SK-N-SH (cell line): ENCODE measurements at regions not wholly inside any gene's neighbourhood (a gene's known extent, or its start where the extent isn't known, plus 50 kb on each side); places are given as distances from the start of the nearest gene placed in this dataset.

Experiments used
- CTCF ChIA-PET: fragments of 300-600, 350-600 bp; formaldehyde crosslinking; extraction: SDS; loops from one replicate; lab custom pipeline; 2021; lab: Yijun Ruan, JAX
- POLR2A ChIA-PET: fragments of 350-600 bp; sonication (Branson Sonifier 250); formaldehyde crosslinking; extraction: SDS; loops from one replicate; lab custom pipeline; 2020; ENCODE audit warnings: antibody characterized with exemption, inconsistent platforms; lab: Yijun Ruan, JAX
- DNase-seq: peaks from one replicate; pipeline ENCODE4 v3.0.0; 2012
- H2AFZ ChIP-seq: fragments of 200-600 bp; sonication (generic); 2 replicates; pipeline ENCODE4 v1.8.1; 2016; ENCODE audit warnings: antibody characterized with exemption, mild to moderate bottlenecking, low read depth
- H3F3A ChIP-seq: fragments of 200-600 bp; sonication (generic); replicated peaks from 2 replicates; pipeline ENCODE3; 2016; ENCODE audit warnings: antibody characterized with exemption, mild to moderate bottlenecking; ENCODE audit not compliant: insufficient read depth
- H3K27ac ChIP-seq, 2 experiments: fragments of 200-500 bp in 1 of 2; fragments of 200-600 bp in 1 of 2; sonication (Bioruptor generic) in 1 of 2; sonication (generic), shearing (Covaris generic) in 1 of 2; 2 replicates each; pipeline versions ENCODE4 v1.5.1 to v1.6.1; 2014 to 2016; ENCODE audit warnings: low read depth in 2 of 2, inconsistent platforms in 1 of 2, low read length in 1 of 2, mild to moderate bottlenecking in 1 of 2, mixed read lengths in 1 of 2
- H3K27me3 ChIP-seq: fragments of 200-600 bp; sonication (generic), shearing (Covaris generic); 2 replicates; pipeline ENCODE4 v1.6.1; 2016; ENCODE audit warnings: mixed run types; ENCODE audit not compliant: insufficient read depth
- H3K36me3 ChIP-seq, 2 experiments: fragments of 200-500 bp in 1 of 2; fragments of 200-600 bp in 1 of 2; sonication (Bioruptor generic) in 1 of 2; sonication (generic) in 1 of 2; replicated peaks in 1 of 2; 2 replicates each; pipeline versions ENCODE3 to v1.5.1; 2014 to 2016; ENCODE audit warnings: low read length in 1 of 2, mild to moderate bottlenecking in 1 of 2; ENCODE audit not compliant: insufficient read depth in 2 of 2, control insufficient read depth in 1 of 2
- H3K4me1 ChIP-seq, 2 experiments: fragments of 200-500 bp in 1 of 2; fragments of 200-600 bp in 1 of 2; sonication (Bioruptor generic) in 1 of 2; sonication (generic), shearing (Covaris generic) in 1 of 2; 2 replicates each; pipeline versions ENCODE4 v1.5.1 to v1.6.1; 2014 to 2016; ENCODE audit warnings: low read depth in 1 of 2, low read length in 1 of 2, mixed run types in 1 of 2; ENCODE audit not compliant: insufficient read depth in 2 of 2, control insufficient read depth in 1 of 2
- H3K4me2 ChIP-seq: fragments of 200-600 bp; sonication (generic), shearing (Covaris generic); 2 replicates; pipeline ENCODE4 v1.6.1; 2017; ENCODE audit warnings: mixed run types
- H3K4me3 ChIP-seq, 2 experiments: fragments of 200-500 bp in 1 of 2; fragments of 200-600 bp in 1 of 2; sonication (Bioruptor generic) in 1 of 2; sonication (generic), shearing (Covaris generic) in 1 of 2; 2 replicates each; pipeline versions ENCODE4 v1.5.1 to v1.8.1; 2014 to 2016; ENCODE audit warnings: low read depth in 2 of 2, inconsistent platforms in 1 of 2, low read length in 1 of 2, mild to moderate bottlenecking in 1 of 2, mixed read lengths in 1 of 2, moderate library complexity in 1 of 2
- H3K79me2 ChIP-seq: fragments of 200-600 bp; sonication (generic); 2 replicates; pipeline ENCODE4 v1.8.1; 2017; ENCODE audit warnings: mild to moderate bottlenecking; ENCODE audit not compliant: insufficient read depth
- H3K9ac ChIP-seq: fragments of 200-600 bp; sonication (generic); 2 replicates; pipeline ENCODE4 v1.6.1; 2017; ENCODE audit warnings: mixed run types
- H3K9me2 ChIP-seq: fragments of 200-600 bp; sonication (generic); 2 replicates; pipeline ENCODE4 v1.6.1; 2017; ENCODE audit warnings: mixed run types
- H3K9me3 ChIP-seq: fragments of 200-600 bp; sonication (generic); 2 replicates; pipeline ENCODE4 v1.6.1; 2017; ENCODE audit warnings: mixed run types, mild to moderate bottlenecking, moderate library complexity
- H4K20me1 ChIP-seq: fragments of 200-600 bp; sonication (generic); 2 replicates; pipeline ENCODE4 v1.6.1; 2017; ENCODE audit warnings: mild to moderate bottlenecking, mixed run types; ENCODE audit not compliant: insufficient read depth
- CHD2 ChIP-seq: fragments of 150-350 bp; IDR thresholded peaks from 2 replicates; pipeline ENCODE4 v1.6.1; 2018; ENCODE audit warnings: low read length; ENCODE audit not compliant: partially characterized antibody
- EP300 ChIP-seq, 2 experiments: IDR thresholded peaks; 2 replicates each; pipeline versions ENCODE4 v1.4.0 to v1.6.1; 2012; ENCODE audit warnings: borderline replicate concordance in 1 of 2, low read depth in 1 of 2, low read length in 1 of 2
- FOXJ3 ChIP-seq: sonication (generic); formaldehyde crosslinking; IDR thresholded peaks from 2 replicates; pipeline ENCODE4 v1.5.1; 2020; ENCODE audit warnings: mild to moderate bottlenecking, missing genetic modification reagents
- GABPA ChIP-seq: IDR thresholded peaks from 2 replicates; pipeline ENCODE4 v1.4.0; 2012; ENCODE audit warnings: low read depth, mild to moderate bottlenecking
- GATA2 ChIP-seq: sonication (generic); formaldehyde crosslinking; IDR thresholded peaks from 2 replicates; pipeline ENCODE4 v1.5.0; 2020; ENCODE audit warnings: mild to moderate bottlenecking, missing genetic modification reagents
- JUND ChIP-seq: IDR thresholded peaks from 2 replicates; pipeline ENCODE4 v1.4.0; 2012
- MEF2A ChIP-seq: IDR thresholded peaks from 2 replicates; pipeline ENCODE4 v1.4.0; 2012; ENCODE audit warnings: low read depth, borderline replicate concordance
- MXI1 ChIP-seq: IDR thresholded peaks from 2 replicates; pipeline ENCODE4 v1.6.1; 2012; ENCODE audit warnings: mild to moderate bottlenecking, low read depth, low read length, improper control_type of control experiment
- NRF1 ChIP-seq: IDR thresholded peaks from 2 replicates; pipeline ENCODE4 v1.6.1; 2012; ENCODE audit warnings: low read depth, mild to moderate bottlenecking, low read length
- POLR2AphosphoS5 ChIP-seq: IDR thresholded peaks from 2 replicates; pipeline ENCODE4 v1.6.1; 2012; ENCODE audit warnings: low read depth, low read length
- RFX5 ChIP-seq: IDR thresholded peaks from 2 replicates; pipeline ENCODE4 v1.6.1; 2012; ENCODE audit warnings: mild to moderate bottlenecking, improper control_type of control experiment, low read length
- SMC3 ChIP-seq: IDR thresholded peaks from 2 replicates; pipeline ENCODE4 v1.6.1; 2012; ENCODE audit warnings: low read depth, low read length, improper control_type of control experiment
- TCF12 ChIP-seq: IDR thresholded peaks from 2 replicates; pipeline ENCODE4 v1.4.0; 2012
- TEAD4 ChIP-seq: IDR thresholded peaks from 2 replicates; pipeline ENCODE4 v1.4.0; 2012; ENCODE audit warnings: mild to moderate bottlenecking, borderline replicate concordance; ENCODE audit not compliant: insufficient read depth
- WGBS: methylation state at CpG from one replicate; pipeline ENCODE4 v1.1.6; 2017; ENCODE audit warnings: low lambda C conversion rate; 5-methylcytosine and 5-hydroxymethylcytosine counted together
- TF ChIP-seq, protein P1 (sequence below): IDR thresholded peaks from 2 replicates; pipeline ENCODE4 v1.6.1; 2012; ENCODE audit warnings: mild to moderate bottlenecking, low read depth, low read length, moderate library complexity
- TF ChIP-seq, protein P2 (sequence below): IDR thresholded peaks from 2 replicates; pipeline ENCODE4 v1.4.0; 2012; ENCODE audit warnings: low read depth
- TF ChIP-seq, protein P3 (sequence below): fragments of 200-600 bp; sonication (generic); IDR thresholded peaks from 2 replicates; pipeline ENCODE4 v1.6.1; 2017; ENCODE audit warnings: antibody characterized with exemption, mild to moderate bottlenecking, moderate library complexity
- TF ChIP-seq, protein P4 (sequence below): IDR thresholded peaks from 2 replicates; pipeline ENCODE4 v1.4.0; 2012; ENCODE audit warnings: low read depth, borderline replicate concordance
- TF ChIP-seq, protein P5 (sequence below): IDR thresholded peaks from 2 replicates; pipeline ENCODE4; 2012

DNA sequence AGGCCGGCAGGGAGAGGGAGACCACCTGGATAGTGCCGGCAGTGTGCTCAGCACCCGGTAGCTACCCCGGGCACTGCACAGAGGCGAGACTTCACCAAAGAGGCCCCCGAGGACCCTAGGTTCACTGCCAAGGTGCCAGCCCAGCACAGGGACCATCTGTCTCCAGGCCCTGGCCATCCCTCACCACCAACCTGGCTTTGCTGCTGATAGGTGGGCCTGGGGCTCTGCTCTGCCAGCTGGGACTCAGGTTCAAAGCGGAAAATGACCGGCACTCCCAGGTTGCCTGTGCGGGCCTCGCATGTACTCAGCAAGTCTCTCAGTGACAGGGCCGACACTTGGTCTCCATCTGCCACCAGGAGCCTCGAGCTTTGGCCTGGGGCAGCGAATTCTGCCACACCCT is 812.2 kb downstream of the BRD1 start (continued):
- TF ChIP-seq, protein P1, sequence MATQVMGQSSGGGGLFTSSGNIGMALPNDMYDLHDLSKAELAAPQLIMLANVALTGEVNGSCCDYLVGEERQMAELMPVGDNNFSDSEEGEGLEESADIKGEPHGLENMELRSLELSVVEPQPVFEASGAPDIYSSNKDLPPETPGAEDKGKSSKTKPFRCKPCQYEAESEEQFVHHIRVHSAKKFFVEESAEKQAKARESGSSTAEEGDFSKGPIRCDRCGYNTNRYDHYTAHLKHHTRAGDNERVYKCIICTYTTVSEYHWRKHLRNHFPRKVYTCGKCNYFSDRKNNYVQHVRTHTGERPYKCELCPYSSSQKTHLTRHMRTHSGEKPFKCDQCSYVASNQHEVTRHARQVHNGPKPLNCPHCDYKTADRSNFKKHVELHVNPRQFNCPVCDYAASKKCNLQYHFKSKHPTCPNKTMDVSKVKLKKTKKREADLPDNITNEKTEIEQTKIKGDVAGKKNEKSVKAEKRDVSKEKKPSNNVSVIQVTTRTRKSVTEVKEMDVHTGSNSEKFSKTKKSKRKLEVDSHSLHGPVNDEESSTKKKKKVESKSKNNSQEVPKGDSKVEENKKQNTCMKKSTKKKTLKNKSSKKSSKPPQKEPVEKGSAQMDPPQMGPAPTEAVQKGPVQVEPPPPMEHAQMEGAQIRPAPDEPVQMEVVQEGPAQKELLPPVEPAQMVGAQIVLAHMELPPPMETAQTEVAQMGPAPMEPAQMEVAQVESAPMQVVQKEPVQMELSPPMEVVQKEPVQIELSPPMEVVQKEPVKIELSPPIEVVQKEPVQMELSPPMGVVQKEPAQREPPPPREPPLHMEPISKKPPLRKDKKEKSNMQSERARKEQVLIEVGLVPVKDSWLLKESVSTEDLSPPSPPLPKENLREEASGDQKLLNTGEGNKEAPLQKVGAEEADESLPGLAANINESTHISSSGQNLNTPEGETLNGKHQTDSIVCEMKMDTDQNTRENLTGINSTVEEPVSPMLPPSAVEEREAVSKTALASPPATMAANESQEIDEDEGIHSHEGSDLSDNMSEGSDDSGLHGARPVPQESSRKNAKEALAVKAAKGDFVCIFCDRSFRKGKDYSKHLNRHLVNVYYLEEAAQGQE: no peak

DNA sequence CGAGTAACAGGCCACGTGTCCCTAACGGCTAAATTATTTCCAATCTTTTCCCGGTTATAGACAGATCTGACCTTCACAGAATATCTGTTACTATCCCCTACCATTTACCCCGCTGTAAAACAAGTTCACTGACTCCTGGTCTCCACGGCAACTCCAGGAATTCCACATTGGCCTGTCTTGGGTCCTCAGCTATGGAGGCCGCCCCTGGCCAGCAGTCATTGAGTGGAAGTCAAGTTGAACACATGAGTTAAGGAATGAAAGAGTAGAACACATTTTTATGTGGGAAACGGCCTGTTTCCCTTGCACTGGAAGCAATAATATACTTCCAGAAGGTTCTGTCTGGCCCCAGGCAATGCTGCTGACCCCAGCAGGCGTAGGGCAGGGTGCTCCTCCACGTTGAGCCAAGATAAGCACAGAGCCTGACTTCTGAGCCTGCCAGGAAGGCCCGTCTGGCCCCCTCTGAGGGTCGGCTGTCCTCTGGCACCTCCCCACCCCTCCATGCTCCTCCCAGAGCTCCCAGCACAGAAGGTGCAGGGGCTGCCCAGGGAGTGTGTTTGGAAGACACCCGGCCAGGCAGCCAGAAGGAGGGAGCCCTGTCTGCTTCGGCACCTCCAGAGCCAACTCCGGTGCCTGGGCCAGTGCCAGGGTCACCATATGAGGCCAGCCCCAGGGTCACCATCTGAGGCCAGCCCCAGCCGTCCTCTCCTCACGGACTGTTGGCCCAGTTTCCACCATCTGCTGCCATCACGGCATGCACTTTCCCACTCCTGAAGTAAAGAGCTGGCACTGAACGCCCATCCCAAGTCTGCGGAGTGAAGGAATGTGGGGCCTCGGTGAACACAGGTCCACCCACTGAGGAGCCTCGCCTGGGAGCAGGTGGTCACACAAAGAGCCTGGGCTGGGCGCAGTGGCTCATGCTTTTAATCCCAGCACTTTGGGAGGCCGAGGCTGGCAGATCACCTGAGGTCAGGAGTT is 813.2 kb downstream of the BRD1 start:
- Histone ChIP-seq H3K4me3 (no peak overlapping the region), H3K4me1 (peaks cover 0 to 67% of the 10 kb centered on the region in 2 experiments; a peak in 2 of 4 replicates), H3F3A (no peaks in the 10 kb centered on the region), H3K4me2 (no peak overlapping the region), H3K9ac (no peak overlapping the region), H2AFZ (no peak overlapping the region), H4K20me1 (no peaks in the 10 kb centered on the region), H3K9me2 (no peaks in the 10 kb centered on the region), H3K27ac (peak overlapping the region in 1 of 2 experiments; percentile 92; a peak in 2 of 4 replicates), H3K27me3 (peaks cover 17% of the 10 kb centered on the region; the same call in 1 of the 2 replicates), H3K9me3 (no peaks in the 10 kb centered on the region), H3K79me2 (no peaks in the 10 kb centered on the region), H3K36me3 (no peaks in the 10 kb centered on the region)
- 42% methylated on average over 19 of the region's 24 CpGs for WGBS
- peak; percentile 11 for DNase-seq
- CTCF ChIA-PET: interaction anchor here (0.9 to 2.3 kb wide), 3 partner anchors 9 to 291 kb away, joined by 3 to 6 read pairs (median 5); no protein-coding TSS in a partner anchor
- POLR2A ChIA-PET: no interaction called here
- TF ChIP-seq, protein P2, sequence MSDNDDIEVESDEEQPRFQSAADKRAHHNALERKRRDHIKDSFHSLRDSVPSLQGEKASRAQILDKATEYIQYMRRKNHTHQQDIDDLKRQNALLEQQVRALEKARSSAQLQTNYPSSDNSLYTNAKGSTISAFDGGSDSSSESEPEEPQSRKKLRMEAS: no peak
- no peak for TF ChIP-seq JUND
- no peak for TF ChIP-seq GATA2
- no peak for TF ChIP-seq GABPA
- TF ChIP-seq TEAD4: no peak
- no peak for TF ChIP-seq SMC3
- no peak for TF ChIP-seq POLR2AphosphoS5
- TF ChIP-seq, protein P3, sequence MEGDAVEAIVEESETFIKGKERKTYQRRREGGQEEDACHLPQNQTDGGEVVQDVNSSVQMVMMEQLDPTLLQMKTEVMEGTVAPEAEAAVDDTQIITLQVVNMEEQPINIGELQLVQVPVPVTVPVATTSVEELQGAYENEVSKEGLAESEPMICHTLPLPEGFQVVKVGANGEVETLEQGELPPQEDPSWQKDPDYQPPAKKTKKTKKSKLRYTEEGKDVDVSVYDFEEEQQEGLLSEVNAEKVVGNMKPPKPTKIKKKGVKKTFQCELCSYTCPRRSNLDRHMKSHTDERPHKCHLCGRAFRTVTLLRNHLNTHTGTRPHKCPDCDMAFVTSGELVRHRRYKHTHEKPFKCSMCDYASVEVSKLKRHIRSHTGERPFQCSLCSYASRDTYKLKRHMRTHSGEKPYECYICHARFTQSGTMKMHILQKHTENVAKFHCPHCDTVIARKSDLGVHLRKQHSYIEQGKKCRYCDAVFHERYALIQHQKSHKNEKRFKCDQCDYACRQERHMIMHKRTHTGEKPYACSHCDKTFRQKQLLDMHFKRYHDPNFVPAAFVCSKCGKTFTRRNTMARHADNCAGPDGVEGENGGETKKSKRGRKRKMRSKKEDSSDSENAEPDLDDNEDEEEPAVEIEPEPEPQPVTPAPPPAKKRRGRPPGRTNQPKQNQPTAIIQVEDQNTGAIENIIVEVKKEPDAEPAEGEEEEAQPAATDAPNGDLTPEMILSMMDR: no peak
- TF ChIP-seq MEF2A: no peak
- TF ChIP-seq CHD2: no peak
- TF ChIP-seq RFX5: no peak
- no peak for TF ChIP-seq TCF12
- TF ChIP-seq MXI1: no peak
- no peak for TF ChIP-seq NRF1
- TF ChIP-seq, protein P4, sequence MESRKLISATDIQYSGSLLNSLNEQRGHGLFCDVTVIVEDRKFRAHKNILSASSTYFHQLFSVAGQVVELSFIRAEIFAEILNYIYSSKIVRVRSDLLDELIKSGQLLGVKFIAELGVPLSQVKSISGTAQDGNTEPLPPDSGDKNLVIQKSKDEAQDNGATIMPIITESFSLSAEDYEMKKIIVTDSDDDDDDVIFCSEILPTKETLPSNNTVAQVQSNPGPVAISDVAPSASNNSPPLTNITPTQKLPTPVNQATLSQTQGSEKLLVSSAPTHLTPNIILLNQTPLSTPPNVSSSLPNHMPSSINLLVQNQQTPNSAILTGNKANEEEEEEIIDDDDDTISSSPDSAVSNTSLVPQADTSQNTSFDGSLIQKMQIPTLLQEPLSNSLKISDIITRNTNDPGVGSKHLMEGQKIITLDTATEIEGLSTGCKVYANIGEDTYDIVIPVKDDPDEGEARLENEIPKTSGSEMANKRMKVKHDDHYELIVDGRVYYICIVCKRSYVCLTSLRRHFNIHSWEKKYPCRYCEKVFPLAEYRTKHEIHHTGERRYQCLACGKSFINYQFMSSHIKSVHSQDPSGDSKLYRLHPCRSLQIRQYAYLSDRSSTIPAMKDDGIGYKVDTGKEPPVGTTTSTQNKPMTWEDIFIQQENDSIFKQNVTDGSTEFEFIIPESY: no peak
- TF ChIP-seq, protein P5, sequence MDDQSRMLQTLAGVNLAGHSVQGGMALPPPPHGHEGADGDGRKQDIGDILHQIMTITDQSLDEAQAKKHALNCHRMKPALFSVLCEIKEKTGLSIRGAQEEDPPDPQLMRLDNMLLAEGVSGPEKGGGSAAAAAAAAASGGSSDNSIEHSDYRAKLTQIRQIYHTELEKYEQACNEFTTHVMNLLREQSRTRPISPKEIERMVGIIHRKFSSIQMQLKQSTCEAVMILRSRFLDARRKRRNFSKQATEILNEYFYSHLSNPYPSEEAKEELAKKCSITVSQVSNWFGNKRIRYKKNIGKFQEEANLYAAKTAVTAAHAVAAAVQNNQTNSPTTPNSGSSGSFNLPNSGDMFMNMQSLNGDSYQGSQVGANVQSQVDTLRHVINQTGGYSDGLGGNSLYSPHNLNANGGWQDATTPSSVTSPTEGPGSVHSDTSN: no peak
- TF ChIP-seq EP300 (IDR thresholded peaks at IDR 0.05; ENCODE audit: borderline replicate concordance in 1 of 2, low read depth in 1 of 2, low read length in 1 of 2): no peak
- no peak for TF ChIP-seq FOXJ3 (CRISPR knock-in tag)
